ENCODE measurements at regions not wholly inside any gene's neighbourhood (a gene's known extent, or its start where the extent isn't known, plus 50 kb on each side); places are given as distances from the start of the nearest gene placed in this dataset.

GRCh38 chr1:221230605-221231004 lies 351.4 kb downstream of the HLX start:
- no peak overlapping the region for H3K27ac ChIP-seq
- TF ChIP-seq EZH2phosphoT487 (IDR thresholded peaks at IDR 0.05; ENCODE audit: insufficient read depth, low read depth) = no peak
- no peak for TF ChIP-seq EZH2 (IDR thresholded peaks at IDR 0.05; ENCODE audit: insufficient read depth, poor library complexity, severe bottlenecking)
- WGBS, 2 experiments (ENCODE audit: low coverage in 1 of 2, low lambda C conversion rate in 2 of 2, missing lambda C conversion rate in 2 of 2) = 62 to 63% methylated on average over 1 of the region's 1 CpG
- H2AFZ ChIP-seq = no peak overlapping the region
- no peak overlapping the region for H3K4me3 ChIP-seq
- H3K9ac ChIP-seq = no peak overlapping the region
- H3K79me2 ChIP-seq (ENCODE audit: insufficient read depth) = no peaks in the 10 kb centered on the region
- peaks cover 7% of the 10 kb centered on the region; the same call in 1 of the 2 replicates for H3K27me3 ChIP-seq (replicated peaks; ENCODE audit: insufficient read depth)
- no peaks in the 10 kb centered on the region for H3K36me3 ChIP-seq (ENCODE audit: low read depth)
- H3F3A ChIP-seq (ENCODE audit: insufficient read depth) = no peaks in the 10 kb centered on the region
- H3K4me2 ChIP-seq (ENCODE audit: unreplicated experiment) = no peak overlapping the region
- in situ Hi-C loops (cut with MboI) = no loop called here
- H3K4me1 ChIP-seq (ENCODE audit: insufficient read depth) = no peaks in the 10 kb centered on the region
- no peaks in the 10 kb centered on the region for H3K9me3 ChIP-seq (ENCODE audit: low read depth)
- H3K9me2 ChIP-seq (ENCODE audit: insufficient read depth) = no peaks in the 10 kb centered on the region
- H4K20me1 ChIP-seq (ENCODE audit: insufficient read depth) = no peaks in the 10 kb centered on the region
- peak; percentile 41 for DNase-seq

GRCh38 chr1:221234791-221235190 lies 355.5 kb downstream of the HLX start:
- Histone ChIP-seq H3F3A (ENCODE audit: insufficient read depth) (no peaks in the 10 kb centered on the region), H3K9me2 (ENCODE audit: insufficient read depth) (no peaks in the 10 kb centered on the region), H3K4me3 (no peak overlapping the region), H3K27ac (no peak overlapping the region), H3K9me3 (ENCODE audit: low read depth) (no peaks in the 10 kb centered on the region), H3K9ac (no peak overlapping the region), H3K4me2 (ENCODE audit: unreplicated experiment) (no peak overlapping the region), H3K79me2 (ENCODE audit: insufficient read depth) (no peaks in the 10 kb centered on the region), H3K27me3 (replicated peaks; ENCODE audit: insufficient read depth) (no peaks in the 10 kb centered on the region), H4K20me1 (ENCODE audit: insufficient read depth) (no peaks in the 10 kb centered on the region), H2AFZ (no peak overlapping the region), H3K36me3 (ENCODE audit: low read depth) (no peaks in the 10 kb centered on the region), H3K4me1 (ENCODE audit: insufficient read depth) (no peaks in the 10 kb centered on the region)
- no peak for TF ChIP-seq EZH2 (IDR thresholded peaks at IDR 0.05; ENCODE audit: insufficient read depth, poor library complexity, severe bottlenecking)
- TF ChIP-seq EZH2phosphoT487 (IDR thresholded peaks at IDR 0.05; ENCODE audit: insufficient read depth, low read depth) = no peak
- in situ Hi-C loops (cut with MboI) = no loop called here
- 71 to 85% methylated on average over 2 of the region's 2 CpGs for WGBS, 2 experiments (ENCODE audit: low coverage in 1 of 2, low lambda C conversion rate in 2 of 2, missing lambda C conversion rate in 2 of 2)
- peak; percentile 16 for DNase-seq

DNA sequence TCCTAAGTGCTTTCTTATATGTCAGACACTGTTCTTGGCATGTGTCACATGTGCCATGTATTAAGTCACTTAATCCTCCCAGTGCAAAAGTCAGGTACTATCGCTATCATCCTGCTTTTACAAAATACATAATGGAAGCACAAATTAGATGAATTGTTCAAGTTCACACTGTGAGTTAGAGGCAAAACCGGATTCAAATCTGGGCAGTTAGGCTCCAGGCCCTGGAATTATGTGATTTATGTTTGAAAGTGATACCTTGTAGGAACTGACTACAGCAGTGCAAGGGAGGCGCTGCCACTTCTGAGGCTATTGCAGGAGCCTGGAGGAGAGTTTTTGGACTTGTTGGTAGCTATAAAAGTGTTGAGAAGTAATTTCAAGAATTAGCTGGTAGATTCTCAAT lies 358.3 kb downstream of the HLX start:
- no peaks in the 10 kb centered on the region for H3K9me3 ChIP-seq (ENCODE audit: low read depth)
- in situ Hi-C loops (cut with MboI) = no loop called here
- no peaks in the 10 kb centered on the region for H4K20me1 ChIP-seq (ENCODE audit: insufficient read depth)
- no peak overlapping the region for H3K27ac ChIP-seq
- no peaks in the 10 kb centered on the region for H3K9me2 ChIP-seq (ENCODE audit: insufficient read depth)
- no peaks in the 10 kb centered on the region for H3K79me2 ChIP-seq (ENCODE audit: insufficient read depth)
- H3K36me3 ChIP-seq (ENCODE audit: low read depth) = no peaks in the 10 kb centered on the region
- 76 to 77% methylated on average over 3 of the region's 3 CpGs for WGBS, 2 experiments (ENCODE audit: low coverage in 1 of 2, low lambda C conversion rate in 2 of 2, missing lambda C conversion rate in 2 of 2)
- no peak overlapping the region for H3K4me2 ChIP-seq (ENCODE audit: unreplicated experiment)
- H3K4me1 ChIP-seq (ENCODE audit: insufficient read depth) = no peaks in the 10 kb centered on the region
- TF ChIP-seq EZH2 (IDR thresholded peaks at IDR 0.05; ENCODE audit: insufficient read depth, poor library complexity, severe bottlenecking) (no peak), EZH2phosphoT487 (IDR thresholded peaks at IDR 0.05; ENCODE audit: insufficient read depth, low read depth) (no peak)
- no peak overlapping the region for H3K9ac ChIP-seq
- H3K4me3 ChIP-seq = no peak overlapping the region
- H2AFZ ChIP-seq = no peak overlapping the region
- DNase-seq = no peak
- no peaks in the 10 kb centered on the region for H3F3A ChIP-seq (ENCODE audit: insufficient read depth)
- H3K27me3 ChIP-seq (replicated peaks; ENCODE audit: insufficient read depth) = no peaks in the 10 kb centered on the region

DNA sequence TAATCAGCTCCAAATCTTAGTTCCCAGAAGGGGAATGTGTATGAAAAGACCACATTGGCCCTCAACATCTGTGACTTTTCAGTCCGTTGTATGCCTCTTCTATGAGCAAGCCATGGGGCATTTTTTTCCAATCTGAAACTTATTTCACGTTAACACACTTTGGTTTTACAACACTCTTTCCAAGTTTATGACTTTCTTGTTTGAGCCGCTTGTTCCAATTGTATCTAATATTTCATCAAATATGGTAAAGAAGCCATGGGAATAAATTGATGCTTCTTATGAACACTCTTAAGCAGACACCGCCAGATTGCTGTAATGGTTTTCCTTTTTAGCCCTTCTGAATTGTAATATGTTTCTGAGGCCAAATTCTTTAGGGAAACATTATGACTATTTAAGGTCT lies 359.9 kb downstream of the HLX start:
- no peaks in the 10 kb centered on the region for H4K20me1 ChIP-seq (ENCODE audit: insufficient read depth)
- H3K27me3 ChIP-seq (replicated peaks; ENCODE audit: insufficient read depth) = no peaks in the 10 kb centered on the region
- no peak overlapping the region for H3K9ac ChIP-seq
- no peaks in the 10 kb centered on the region for H3K9me3 ChIP-seq (ENCODE audit: low read depth)
- no peaks in the 10 kb centered on the region for H3K36me3 ChIP-seq (ENCODE audit: low read depth)
- TF ChIP-seq EZH2phosphoT487 (IDR thresholded peaks at IDR 0.05; ENCODE audit: insufficient read depth, low read depth) (no peak), EZH2 (IDR thresholded peaks at IDR 0.05; ENCODE audit: insufficient read depth, poor library complexity, severe bottlenecking) (no peak)
- H3K4me2 ChIP-seq (ENCODE audit: unreplicated experiment) = no peak overlapping the region
- no peaks in the 10 kb centered on the region for H3K9me2 ChIP-seq (ENCODE audit: insufficient read depth)
- no peak for DNase-seq
- no peak overlapping the region for H3K4me3 ChIP-seq
- no peaks in the 10 kb centered on the region for H3F3A ChIP-seq (ENCODE audit: insufficient read depth)
- no peak overlapping the region for H3K27ac ChIP-seq
- in situ Hi-C loops (cut with MboI) = no loop called here
- H3K79me2 ChIP-seq (ENCODE audit: insufficient read depth) = no peaks in the 10 kb centered on the region
- WGBS, 2 experiments (ENCODE audit: low coverage in 1 of 2, low lambda C conversion rate in 2 of 2, missing lambda C conversion rate in 2 of 2) = 76 to 80% methylated on average over 4 of the region's 4 CpGs
- no peak overlapping the region for H2AFZ ChIP-seq
- H3K4me1 ChIP-seq (ENCODE audit: insufficient read depth) = no peaks in the 10 kb centered on the region

- Histone ChIP-seq H3K79me2 (ENCODE audit: insufficient read depth) (no peaks in the 10 kb centered on the region), H2AFZ (no peak overlapping the region), H3K9ac (no peak overlapping the region), H3K4me2 (ENCODE audit: unreplicated experiment) (no peak overlapping the region), H3F3A (ENCODE audit: insufficient read depth) (no peaks in the 10 kb centered on the region), H3K9me3 (ENCODE audit: low read depth) (no peaks in the 10 kb centered on the region), H3K4me3 (no peak overlapping the region), H3K4me1 (ENCODE audit: insufficient read depth) (no peaks in the 10 kb centered on the region), H3K27ac (no peak overlapping the region), H3K9me2 (ENCODE audit: insufficient read depth) (no peaks in the 10 kb centered on the region), H4K20me1 (ENCODE audit: insufficient read depth) (no peaks in the 10 kb centered on the region), H3K36me3 (ENCODE audit: low read depth) (no peaks in the 10 kb centered on the region), H3K27me3 (replicated peaks; ENCODE audit: insufficient read depth) (no peaks in the 10 kb centered on the region)
- DNase-seq = peak; percentile 8
- WGBS, 2 experiments (ENCODE audit: low coverage in 1 of 2, low lambda C conversion rate in 2 of 2, missing lambda C conversion rate in 2 of 2) = 80 to 81% methylated on average over 9 of the region's 9 CpGs
- no peak for TF ChIP-seq EZH2 (IDR thresholded peaks at IDR 0.05; ENCODE audit: insufficient read depth, poor library complexity, severe bottlenecking)
- TF ChIP-seq EZH2phosphoT487 (IDR thresholded peaks at IDR 0.05; ENCODE audit: insufficient read depth, low read depth) = no peak
- in situ Hi-C loops (cut with MboI) = no loop called here
Observed at GRCh38 chr1:221239792-221240191, 360.5 kb downstream of the HLX start.
